HG03571 (cell line): ENCODE measurements at regions not wholly inside any gene's neighbourhood (a gene's known extent, or its start where the extent isn't known, plus 50 kb on each side); places are given as distances from the start of the nearest gene placed in this dataset.
A peak's percentile ranks its signal among the peaks of the same experiment; 100 is the strongest.

Source experiments
- ATAC-seq: cut with Tn5 transposase; IDR thresholded peaks from one replicate; pipeline ENCODE4 v1.9.1; 2021; ENCODE audit not compliant: unreplicated experiment

DNA sequence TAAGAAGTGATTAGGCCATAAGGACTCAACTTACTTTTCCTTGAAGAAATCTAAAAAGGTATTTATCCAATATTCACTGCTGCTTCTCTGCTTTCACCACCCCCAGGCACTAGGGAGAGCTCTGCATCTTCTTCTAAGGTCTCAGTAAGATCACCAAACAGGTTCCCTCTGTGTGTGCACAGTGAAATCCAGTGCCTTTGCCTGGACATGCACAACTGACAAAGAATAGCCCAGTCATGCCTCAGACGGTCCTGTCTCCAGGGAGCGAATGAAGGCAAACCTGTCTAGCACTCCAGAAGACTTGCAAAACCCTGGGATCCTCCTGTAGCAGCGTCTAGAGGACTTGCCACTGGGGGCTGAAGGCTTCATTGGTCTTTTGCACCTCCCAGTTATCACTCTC is 344.5 kb upstream of the LRATD1 start:
- no peak for ATAC-seq

DNA sequence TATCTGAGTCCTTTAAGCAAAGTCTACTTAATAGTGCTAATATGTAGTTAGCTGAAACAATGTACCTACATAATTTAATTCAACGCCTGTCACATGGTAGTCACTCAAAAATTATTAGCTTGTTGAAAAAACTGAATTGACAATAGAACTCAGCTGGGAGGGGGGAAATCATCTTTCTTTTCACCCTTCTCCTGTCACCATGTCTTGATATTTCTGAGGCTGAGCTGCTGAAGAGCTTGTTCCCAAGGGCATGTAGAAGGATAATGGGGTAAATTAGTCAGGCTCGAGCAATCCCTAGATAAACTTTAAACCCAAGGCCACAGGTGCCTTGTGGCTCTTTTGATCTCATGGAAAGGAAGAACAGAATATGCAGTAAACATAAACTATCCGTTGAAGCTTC is 339.6 kb upstream of the LRATD1 start:
- ATAC-seq, result no peak

GRCh38 chr2:14297340-14297739 is 335.2 kb upstream of the LRATD1 start:
- ATAC-seq, result no peak

GRCh38 chr2:14297906-14298305 is 334.6 kb upstream of the LRATD1 start:
- no peak for ATAC-seq

DNA sequence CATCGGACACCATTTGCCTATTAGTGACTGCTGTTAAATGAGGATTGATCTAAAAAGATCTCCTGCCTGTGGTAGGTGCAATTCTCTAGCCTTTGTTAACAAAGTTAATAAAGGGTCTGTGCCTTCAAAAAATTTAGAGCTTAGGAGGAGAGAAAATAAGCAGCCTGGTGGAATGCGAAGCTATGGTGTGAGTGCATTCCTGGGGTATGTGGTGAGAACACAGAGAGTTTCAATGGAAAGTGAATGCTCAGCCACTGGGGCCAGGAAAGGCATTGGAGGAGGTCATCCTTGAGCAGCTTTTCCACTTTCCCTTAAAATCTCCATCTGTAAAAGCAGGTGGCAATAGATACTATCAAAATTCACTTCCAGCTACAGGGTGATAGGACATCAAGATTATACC is 331.2 kb upstream of the LRATD1 start:
- no peak for ATAC-seq

GRCh38 chr2:14303366-14304115 is 329.0 kb upstream of the LRATD1 start:
- ATAC-seq, result peak; percentile 76

GRCh38 chr2:14304326-14304725 is 328.2 kb upstream of the LRATD1 start:
- no peak for ATAC-seq

- ATAC-seq, result peak; percentile 69
These were observed 326.2 kb upstream of the LRATD1 start for GRCh38 chr2:14306268-14306861.

- ATAC-seq, result no peak
These were observed 319.2 kb upstream of the LRATD1 start for GRCh38 chr2:14313341-14313740.

DNA sequence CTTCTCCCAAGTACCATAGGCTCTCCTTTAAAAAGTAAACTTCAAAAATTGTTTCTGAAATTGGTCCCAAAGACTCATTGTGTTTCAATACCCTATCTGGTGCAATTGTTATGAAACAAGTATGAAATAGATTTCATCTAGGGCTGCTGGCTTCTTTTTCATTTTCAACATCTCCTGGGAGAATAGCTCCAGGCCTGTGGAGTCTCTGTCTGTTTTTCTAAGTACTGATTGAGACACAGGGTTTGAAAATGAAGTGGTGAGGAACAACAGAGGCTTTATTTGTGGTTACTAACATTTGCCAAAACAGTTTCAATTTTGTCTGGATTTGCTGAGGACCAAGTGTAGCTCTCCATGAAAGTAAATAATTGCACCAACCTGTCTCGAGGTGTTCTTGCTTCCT is 315.9 kb upstream of the LRATD1 start:
- ATAC-seq, result no peak

GRCh38 chr2:14321357-14321756 is 311.2 kb upstream of the LRATD1 start:
- no peak for ATAC-seq

DNA sequence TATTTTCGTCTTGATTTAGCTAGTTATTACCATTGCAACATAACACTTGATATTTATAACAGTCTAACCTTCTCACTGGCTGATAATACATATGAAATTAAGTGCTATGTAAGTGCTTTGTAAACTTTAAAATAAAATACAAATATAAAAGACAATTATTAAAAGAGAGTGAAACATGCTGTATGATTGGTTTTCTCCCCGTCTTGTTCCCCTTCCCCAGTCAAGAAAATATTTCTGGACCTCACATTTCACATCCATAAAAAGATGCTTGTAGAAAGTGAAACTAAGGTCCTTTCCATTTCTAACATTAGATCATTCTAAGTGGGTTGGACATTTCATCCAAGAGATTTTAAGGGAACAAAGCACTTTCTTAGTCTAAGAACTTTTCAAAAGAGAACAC is 310.2 kb upstream of the LRATD1 start:
- no peak for ATAC-seq

- ATAC-seq, result no peak
These were observed 308.2 kb upstream of the LRATD1 start for GRCh38 chr2:14324308-14324707.

DNA sequence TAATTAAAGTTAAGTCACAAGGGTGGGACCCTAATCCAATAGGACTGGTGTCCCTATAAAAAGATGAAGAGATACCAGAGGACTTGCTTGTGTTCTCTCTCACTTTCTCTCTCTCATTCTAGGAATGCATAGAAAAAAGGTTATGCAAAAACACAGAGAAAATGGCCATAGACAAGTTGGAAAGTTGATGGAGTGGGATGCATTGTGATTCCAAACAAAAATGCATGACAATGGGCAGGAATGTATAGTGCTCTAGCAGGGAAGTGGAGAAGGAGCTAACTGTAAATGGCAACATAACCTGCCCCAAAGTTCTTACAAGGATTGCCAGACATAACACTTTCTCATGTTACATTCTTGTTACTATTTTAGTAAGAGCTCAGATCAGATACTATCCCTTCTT is 301.6 kb upstream of the LRATD1 start:
- no peak for ATAC-seq

DNA sequence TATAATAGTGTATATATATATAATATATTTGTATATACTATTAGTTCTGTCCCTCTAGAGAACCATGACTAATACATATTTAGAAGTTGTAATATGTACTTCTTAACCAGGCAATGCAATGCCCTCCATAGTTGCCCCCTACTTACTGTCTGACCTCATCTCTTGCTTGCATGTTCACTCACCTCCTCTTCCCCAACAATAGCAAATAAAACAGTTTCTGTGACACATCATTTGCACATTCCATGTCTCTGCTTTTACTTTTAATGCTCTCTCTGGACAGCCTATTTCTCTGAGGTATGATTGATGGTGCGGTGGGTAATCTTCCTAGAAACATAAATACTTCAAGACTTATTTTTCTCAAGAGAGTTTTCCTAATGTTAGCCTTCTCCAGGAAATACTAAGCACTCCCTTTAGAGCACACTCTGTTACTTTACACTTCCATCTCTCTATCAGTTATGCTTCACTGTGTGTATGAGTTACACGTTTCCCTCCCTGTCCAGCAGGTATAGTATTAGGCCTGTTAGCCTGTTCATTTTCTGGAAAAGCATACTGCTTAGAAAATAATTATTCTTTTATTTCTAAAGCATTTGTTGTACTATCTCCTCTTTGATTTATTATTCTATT is 295.6 kb upstream of the LRATD1 start:
- ATAC-seq, result no peak

DNA sequence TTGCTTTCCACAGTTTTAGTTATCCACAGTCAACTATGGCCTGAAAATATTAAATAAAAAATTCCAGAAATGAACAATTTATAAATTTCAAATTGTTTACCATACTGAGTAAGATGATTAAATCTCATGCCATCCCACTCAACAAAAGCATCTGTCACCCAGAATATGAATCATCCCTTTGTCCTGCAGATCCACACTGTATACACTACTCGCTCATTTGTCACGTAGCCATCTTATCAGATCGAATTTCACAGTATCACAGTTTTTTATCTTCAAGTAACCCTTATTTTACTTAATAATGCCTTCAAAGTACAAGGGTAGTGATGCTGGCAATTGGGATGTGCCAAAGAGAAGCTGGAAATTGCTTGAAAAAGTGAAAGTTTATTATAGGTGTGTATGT is 291.8 kb upstream of the LRATD1 start:
- no peak for ATAC-seq

GRCh38 chr2:14342313-14342712 is 290.2 kb upstream of the LRATD1 start:
- ATAC-seq, result no peak

DNA sequence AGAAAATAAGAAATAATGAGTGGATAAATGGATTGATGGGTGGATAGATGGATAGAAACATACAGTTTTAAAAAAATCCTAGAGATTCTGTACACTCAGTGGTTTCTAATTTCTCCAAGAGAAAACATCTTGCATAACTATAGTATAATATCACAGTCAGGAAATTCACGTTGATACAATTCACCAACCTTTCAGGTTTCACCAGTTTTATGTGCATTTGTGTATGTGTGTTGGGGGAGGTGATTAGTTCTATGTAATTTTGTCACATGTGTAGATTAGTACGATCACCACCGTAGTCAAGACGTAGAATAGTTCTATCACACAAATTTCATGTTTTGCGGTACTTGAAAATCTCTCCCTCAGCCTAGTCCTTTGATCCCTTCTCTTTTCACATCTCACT is 288.2 kb upstream of the LRATD1 start:
- ATAC-seq, result no peak

GRCh38 chr2:14348247-14348646 is 284.3 kb upstream of the LRATD1 start:
- no peak for ATAC-seq

DNA sequence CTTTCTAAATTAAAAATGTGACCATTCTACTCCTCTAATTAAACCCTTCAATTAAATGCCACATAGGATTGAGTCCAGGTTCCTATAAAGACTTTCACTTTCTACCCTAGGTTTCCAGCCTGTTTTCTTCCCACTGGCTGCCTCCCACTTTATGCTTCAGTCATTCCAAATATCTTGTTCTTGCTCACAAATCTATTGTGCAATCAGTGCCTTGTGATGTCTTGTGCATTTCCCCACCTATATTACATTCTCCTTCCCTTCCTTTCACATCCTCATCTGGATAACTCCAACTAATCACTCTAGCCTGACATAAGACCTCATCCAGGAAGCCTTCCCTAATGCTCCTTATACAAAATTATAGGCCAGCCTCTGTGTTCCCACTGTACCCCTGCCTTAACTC is 281.7 kb upstream of the LRATD1 start:
- no peak for ATAC-seq

GRCh38 chr2:14352067-14352466 is 280.4 kb upstream of the LRATD1 start:
- no peak for ATAC-seq

DNA sequence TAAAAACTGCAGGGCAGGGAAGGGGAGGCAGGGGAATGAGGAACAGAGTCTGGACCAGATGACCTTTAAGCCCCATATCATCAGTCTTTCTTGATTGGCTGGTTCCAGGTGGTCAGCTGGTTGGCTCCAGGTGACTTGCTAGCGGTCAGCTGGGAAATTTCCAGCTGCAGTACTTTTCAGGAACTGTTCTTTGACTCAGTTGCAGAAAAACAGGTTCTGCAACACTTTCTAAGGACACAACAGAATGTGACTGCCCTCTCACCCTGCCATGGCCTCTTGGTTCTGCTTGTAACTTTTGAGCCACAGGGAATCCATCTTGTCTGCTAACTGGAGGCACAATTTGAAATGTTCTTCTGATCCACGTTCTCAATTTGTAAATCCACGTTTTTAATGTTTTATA is 278.3 kb upstream of the LRATD1 start:
- ATAC-seq, result no peak

- no peak for ATAC-seq
These were observed 277.4 kb upstream of the LRATD1 start for GRCh38 chr2:14355102-14355501.
